Pancreas (tissue), 10 donors: ENCODE measurements at regions not wholly inside any gene's neighbourhood (a gene's known extent, or its start where the extent isn't known, plus 50 kb on each side); places are given as distances from the start of the nearest gene placed in this dataset.

Source experiments
- ATAC-seq, 4 donors: fragments of 200-7000 bp; cut with Tn5 transposase; one replicate each; pipeline versions ENCODE4 v1.8.0 to v1.9.1; 2020; ENCODE audit warnings: mild to moderate bottlenecking in 4 of 4, moderate library complexity in 4 of 4
- DNase-seq, 6 donors: peaks; one replicate each; pipeline ENCODE4 v3.0.0-alpha.2; 2020
- FAIRE-seq: peaks from 2 replicates; lab custom pipeline; 2012; peaks lifted over from hg19 to GRCh38; lab: Jason Lieb, UNC
- H3K27ac ChIP-seq, 4 donors: fragments of 200-600 bp; sonication (generic); 1 replicate in 3 of 4; 2 replicates in 1 of 4; pipeline versions ENCODE4 v1.5.0 to v1.8.0; 2020
- H3K27me3 ChIP-seq, 4 donors: fragments of 200-600 bp; one replicate each; pipeline ENCODE4 v1.8.0; 2021
- H3K36me3 ChIP-seq, 3 donors: fragments of 200-600 bp; sonication (generic) in 1 of 3; one replicate each; pipeline versions ENCODE4 v1.5.0 to v1.8.0; 2020 to 2021
- H3K4me1 ChIP-seq, 3 donors: fragments of 200-600 bp; one replicate each; pipeline ENCODE4 v1.8.0; 2021
- H3K4me3 ChIP-seq, 4 donors: fragments of 200-600 bp; sonication (generic) in 2 of 4; one replicate each; pipeline versions ENCODE4 v1.5.0 to v1.8.0; 2020 to 2021
- H3K9me3 ChIP-seq, 4 donors: fragments of 200-600 bp; one replicate each; pipeline ENCODE4 v1.8.0; 2021
- WGBS, 2 donors: extraction: QIAGEN DNeasy Blood & Tissue Kit; methylation state at CpG; one replicate each; pipeline ENCODE4 v1.1.7; 2013; 5-methylcytosine and 5-hydroxymethylcytosine counted together
- intact Hi-C, 3 donors: fragments of 100-400 bp; cut with DNase I; formaldehyde crosslinking; loops; one replicate each; pipeline versions ENCODE4 v1.11.1 to v1.14.2; 2022
- TF ChIP-seq, protein P1 (sequence below), 4 donors: fragments of 200-600 bp; sonication (generic) in 3 of 4; IDR thresholded peaks; one replicate each; pipeline versions ENCODE4 v1.5.0 to v1.8.0; 2021; ENCODE audit warnings: antibody characterized with exemption in 4 of 4
- donor health status: healthy with polysubstance abuse.
- donor health status: DM: no; HTN: no; CAD: no; lungs with moderate emphysema.
- donor health status: DM: no; HTN: no; CAD: no.
- donor health status: control.
- donor health status: control.
- donor health status: Bipolar disorder and iron deficiency.
- donor health status: DM: yes; HTN: yes; CAD: no.
- donor health status: DM: no; HTN: no; CAD: no.
- donor health status: DM: no; HTN: no; CAD: no.
- donor health status: DM: yes; HTN: yes; CAD: no.

DNA sequence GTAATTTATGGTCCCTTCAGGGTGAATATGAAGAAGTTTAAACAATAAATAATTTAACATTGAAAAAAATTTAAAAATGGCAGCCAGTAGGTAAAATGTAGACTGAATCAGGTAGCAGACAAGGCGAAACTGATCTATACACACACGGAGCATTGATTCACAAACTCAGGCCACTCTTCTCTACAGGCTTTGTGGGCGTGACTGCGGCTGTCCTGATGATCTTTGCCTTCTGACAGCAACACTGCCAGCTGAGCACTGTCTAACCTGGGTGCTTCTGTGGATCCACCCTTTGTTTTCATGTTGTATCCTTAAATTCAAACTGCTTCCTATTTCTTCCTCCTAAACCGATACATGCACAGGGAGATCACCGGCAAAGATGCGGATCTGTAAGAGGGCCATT is 315.4 kb upstream of the ADCY2 start:
- DNase-seq = no peak
- TF ChIP-seq, protein P1, sequence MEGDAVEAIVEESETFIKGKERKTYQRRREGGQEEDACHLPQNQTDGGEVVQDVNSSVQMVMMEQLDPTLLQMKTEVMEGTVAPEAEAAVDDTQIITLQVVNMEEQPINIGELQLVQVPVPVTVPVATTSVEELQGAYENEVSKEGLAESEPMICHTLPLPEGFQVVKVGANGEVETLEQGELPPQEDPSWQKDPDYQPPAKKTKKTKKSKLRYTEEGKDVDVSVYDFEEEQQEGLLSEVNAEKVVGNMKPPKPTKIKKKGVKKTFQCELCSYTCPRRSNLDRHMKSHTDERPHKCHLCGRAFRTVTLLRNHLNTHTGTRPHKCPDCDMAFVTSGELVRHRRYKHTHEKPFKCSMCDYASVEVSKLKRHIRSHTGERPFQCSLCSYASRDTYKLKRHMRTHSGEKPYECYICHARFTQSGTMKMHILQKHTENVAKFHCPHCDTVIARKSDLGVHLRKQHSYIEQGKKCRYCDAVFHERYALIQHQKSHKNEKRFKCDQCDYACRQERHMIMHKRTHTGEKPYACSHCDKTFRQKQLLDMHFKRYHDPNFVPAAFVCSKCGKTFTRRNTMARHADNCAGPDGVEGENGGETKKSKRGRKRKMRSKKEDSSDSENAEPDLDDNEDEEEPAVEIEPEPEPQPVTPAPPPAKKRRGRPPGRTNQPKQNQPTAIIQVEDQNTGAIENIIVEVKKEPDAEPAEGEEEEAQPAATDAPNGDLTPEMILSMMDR (IDR thresholded peaks at IDR 0.05) = no peak
- Histone ChIP-seq H3K9me3 (no peaks in the 10 kb centered on the region), H3K4me3 (no peak overlapping the region), H3K27ac (no peak overlapping the region), H3K36me3 (no peaks in the 10 kb centered on the region), H3K27me3 (no peaks in the 10 kb centered on the region), H3K4me1 (no peaks in the 10 kb centered on the region)
- 91% methylated on average over 7 of the region's 7 CpGs for WGBS, 2 donors
- no peak for FAIRE-seq
- ATAC-seq = no peak
- intact Hi-C loops = no loop called here

GRCh38 chr5:7087719-7088297 is 308.1 kb upstream of the ADCY2 start:
- FAIRE-seq (no peak), DNase-seq (no peak), ATAC-seq (peak in 1 of 4 donors; percentile 34)
- H3K4me1 ChIP-seq = no peaks in the 10 kb centered on the region
- no peaks in the 10 kb centered on the region for H3K27me3 ChIP-seq
- no peak overlapping the region for H3K4me3 ChIP-seq
- no peaks in the 10 kb centered on the region for H3K36me3 ChIP-seq
- TF ChIP-seq, protein P1 (IDR thresholded peaks at IDR 0.05) = no peak
- H3K9me3 ChIP-seq = no peaks in the 10 kb centered on the region
- 45 to 61% methylated on average over 6 of the region's 6 CpGs for WGBS, 2 donors
- intact Hi-C loops = no loop called here
- H3K27ac ChIP-seq = no peak overlapping the region

GRCh38 chr5:7088849-7089248 is 307.1 kb upstream of the ADCY2 start:
- no peaks in the 10 kb centered on the region for H3K9me3 ChIP-seq
- no peak overlapping the region for H3K4me3 ChIP-seq
- WGBS, 2 donors = 51 to 62% methylated on average over 3 of the region's 3 CpGs
- DNase-seq = no peak
- H3K27ac ChIP-seq = no peak overlapping the region
- H3K4me1 ChIP-seq = no peaks in the 10 kb centered on the region
- H3K27me3 ChIP-seq = no peaks in the 10 kb centered on the region
- no peaks in the 10 kb centered on the region for H3K36me3 ChIP-seq
- intact Hi-C loops = no loop called here
- no peak for FAIRE-seq
- TF ChIP-seq, protein P1 (IDR thresholded peaks at IDR 0.05) = no peak
- no peak for ATAC-seq

GRCh38 chr5:7094626-7095025 is 301.3 kb upstream of the ADCY2 start:
- Histone ChIP-seq H3K36me3 (no peaks in the 10 kb centered on the region), H3K4me3 (no peak overlapping the region), H3K4me1 (no peaks in the 10 kb centered on the region), H3K9me3 (no peaks in the 10 kb centered on the region), H3K27me3 (no peaks in the 10 kb centered on the region), H3K27ac (no peak overlapping the region)
- no peak for DNase-seq
- TF ChIP-seq, protein P1 (IDR thresholded peaks at IDR 0.05) = no peak
- 24 to 29% methylated on average over 3 of the region's 3 CpGs for WGBS, 2 donors
- ATAC-seq = peak in 1 of 4 donors; percentile 70
- intact Hi-C loops = no loop called here
- no peak for FAIRE-seq

DNA sequence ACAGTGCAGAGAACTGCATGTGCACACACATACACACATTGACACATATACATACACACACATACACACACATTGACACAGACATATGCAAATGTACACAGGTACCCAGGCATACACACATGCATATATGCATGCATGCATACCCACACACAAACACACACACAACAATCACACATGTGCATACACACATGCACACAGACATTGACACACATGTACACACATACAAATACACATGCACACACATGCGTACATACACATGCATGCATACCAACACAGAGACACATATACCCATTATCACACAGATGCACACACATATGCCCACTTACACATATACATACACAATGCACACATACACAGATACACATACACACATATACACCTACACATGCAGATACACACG is 299.6 kb upstream of the ADCY2 start:
- H3K27ac ChIP-seq = no peak overlapping the region
- WGBS, 2 donors = 77 to 89% methylated on average over 2 of the region's 2 CpGs
- no peaks in the 10 kb centered on the region for H3K4me1 ChIP-seq
- TF ChIP-seq, protein P1 (IDR thresholded peaks at IDR 0.05) = no peak
- no peaks in the 10 kb centered on the region for H3K27me3 ChIP-seq
- no peak overlapping the region for H3K4me3 ChIP-seq
- DNase-seq = no peak
- intact Hi-C loops = no loop called here
- no peak for FAIRE-seq
- ATAC-seq = no peak
- H3K9me3 ChIP-seq = no peaks in the 10 kb centered on the region
- no peaks in the 10 kb centered on the region for H3K36me3 ChIP-seq
